ENCODE measurements at regions not wholly inside any gene's neighbourhood (a gene's known extent, or its start where the extent isn't known, plus 50 kb on each side); places are given as distances from the start of the nearest gene placed in this dataset.

DNA sequence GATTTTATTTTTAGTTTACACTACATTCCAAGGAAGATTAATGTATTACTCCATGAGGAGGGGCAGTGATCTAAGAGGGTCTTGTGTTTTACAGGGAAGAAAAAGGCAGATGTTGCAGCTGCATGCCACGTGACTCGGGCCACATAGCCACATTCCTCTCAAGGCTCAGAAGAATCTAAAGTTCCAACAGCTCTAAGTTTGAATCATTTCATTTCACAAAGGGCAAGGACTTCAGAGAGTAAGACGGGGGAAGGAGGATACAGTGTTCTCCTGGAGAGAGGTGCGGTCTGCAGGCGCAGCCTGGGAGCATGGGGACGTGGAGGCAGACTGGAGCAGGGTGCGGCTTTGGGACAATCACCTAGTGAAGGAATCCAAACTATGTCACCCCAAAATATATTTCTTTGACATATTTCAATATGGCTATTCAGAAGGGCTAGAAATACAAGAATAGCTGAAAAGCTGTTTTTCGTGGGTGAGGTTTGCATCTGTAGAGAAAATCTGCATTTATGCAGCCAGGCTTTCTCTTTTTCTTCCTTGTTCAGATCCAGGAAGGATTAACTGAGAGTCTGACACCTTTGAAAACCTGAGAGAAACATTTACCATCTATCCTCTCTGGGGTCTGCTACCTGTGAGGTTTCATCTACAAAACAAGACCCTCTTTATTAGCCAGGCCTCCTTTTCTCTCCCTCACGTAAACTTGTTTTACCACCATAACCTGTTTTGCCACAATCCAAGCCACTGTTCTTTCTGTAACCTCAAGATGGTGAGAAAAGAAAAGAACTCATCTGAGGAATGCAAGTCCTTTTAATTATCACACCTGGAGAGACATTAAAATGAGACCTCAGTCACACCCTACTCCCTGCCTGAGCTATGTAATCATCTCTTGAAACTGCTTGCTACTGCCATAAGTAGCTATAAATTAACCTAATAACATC, 165.1 kb upstream of the NDUFV2 start:
- TF ChIP-seq, protein P1, sequence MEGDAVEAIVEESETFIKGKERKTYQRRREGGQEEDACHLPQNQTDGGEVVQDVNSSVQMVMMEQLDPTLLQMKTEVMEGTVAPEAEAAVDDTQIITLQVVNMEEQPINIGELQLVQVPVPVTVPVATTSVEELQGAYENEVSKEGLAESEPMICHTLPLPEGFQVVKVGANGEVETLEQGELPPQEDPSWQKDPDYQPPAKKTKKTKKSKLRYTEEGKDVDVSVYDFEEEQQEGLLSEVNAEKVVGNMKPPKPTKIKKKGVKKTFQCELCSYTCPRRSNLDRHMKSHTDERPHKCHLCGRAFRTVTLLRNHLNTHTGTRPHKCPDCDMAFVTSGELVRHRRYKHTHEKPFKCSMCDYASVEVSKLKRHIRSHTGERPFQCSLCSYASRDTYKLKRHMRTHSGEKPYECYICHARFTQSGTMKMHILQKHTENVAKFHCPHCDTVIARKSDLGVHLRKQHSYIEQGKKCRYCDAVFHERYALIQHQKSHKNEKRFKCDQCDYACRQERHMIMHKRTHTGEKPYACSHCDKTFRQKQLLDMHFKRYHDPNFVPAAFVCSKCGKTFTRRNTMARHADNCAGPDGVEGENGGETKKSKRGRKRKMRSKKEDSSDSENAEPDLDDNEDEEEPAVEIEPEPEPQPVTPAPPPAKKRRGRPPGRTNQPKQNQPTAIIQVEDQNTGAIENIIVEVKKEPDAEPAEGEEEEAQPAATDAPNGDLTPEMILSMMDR (IDR thresholded peaks at IDR 0.05), result no peak
- Histone ChIP-seq H3K4me1 (ENCODE audit: insufficient read depth, low read length) (no peaks in the 10 kb centered on the region), H3K27me3 (ENCODE audit: control insufficient read depth in 1 of 2, insufficient read depth in 2 of 2, low read length in 2 of 2) (no peaks in the 10 kb centered on the region), H3K4me3 (ENCODE audit: low read length) (no peak overlapping the region), H3K27ac (ENCODE audit: low read depth in 1 of 2, low read length in 2 of 2) (no peak overlapping the region), H3K9me3 (ENCODE audit: control insufficient read depth in 1 of 2, insufficient read depth in 1 of 2, low read length in 2 of 2) (no peaks in the 10 kb centered on the region), H3K36me3 (ENCODE audit: insufficient read depth, low read length) (no peaks in the 10 kb centered on the region)
- Mint-ChIP-seq H3K27me3 (peaks cover 14% of the 10 kb centered on the region), H3K4me3 (no peak overlapping the region), H3K4me1 (ENCODE audit: low read depth) (no peaks in the 10 kb centered on the region), H3K36me3 (ENCODE audit: low read depth) (no peaks in the 10 kb centered on the region), H3K27ac (no peak overlapping the region), H3K9me3 (no peaks in the 10 kb centered on the region)
- POLR2A ChIA-PET, result no interaction called here
- DNase-seq (no peak), ATAC-seq (ENCODE audit: poor library complexity) (no peak)
- intact Hi-C loops (cut with DNase I, micrococcal nuclease), result no loop called here
- CTCF ChIA-PET, result no interaction called here

GRCh38 chr18:8938817-8939216, 163.7 kb upstream of the NDUFV2 start:
- no peaks in the 10 kb centered on the region for H3K9me3 Mint-ChIP-seq

DNA sequence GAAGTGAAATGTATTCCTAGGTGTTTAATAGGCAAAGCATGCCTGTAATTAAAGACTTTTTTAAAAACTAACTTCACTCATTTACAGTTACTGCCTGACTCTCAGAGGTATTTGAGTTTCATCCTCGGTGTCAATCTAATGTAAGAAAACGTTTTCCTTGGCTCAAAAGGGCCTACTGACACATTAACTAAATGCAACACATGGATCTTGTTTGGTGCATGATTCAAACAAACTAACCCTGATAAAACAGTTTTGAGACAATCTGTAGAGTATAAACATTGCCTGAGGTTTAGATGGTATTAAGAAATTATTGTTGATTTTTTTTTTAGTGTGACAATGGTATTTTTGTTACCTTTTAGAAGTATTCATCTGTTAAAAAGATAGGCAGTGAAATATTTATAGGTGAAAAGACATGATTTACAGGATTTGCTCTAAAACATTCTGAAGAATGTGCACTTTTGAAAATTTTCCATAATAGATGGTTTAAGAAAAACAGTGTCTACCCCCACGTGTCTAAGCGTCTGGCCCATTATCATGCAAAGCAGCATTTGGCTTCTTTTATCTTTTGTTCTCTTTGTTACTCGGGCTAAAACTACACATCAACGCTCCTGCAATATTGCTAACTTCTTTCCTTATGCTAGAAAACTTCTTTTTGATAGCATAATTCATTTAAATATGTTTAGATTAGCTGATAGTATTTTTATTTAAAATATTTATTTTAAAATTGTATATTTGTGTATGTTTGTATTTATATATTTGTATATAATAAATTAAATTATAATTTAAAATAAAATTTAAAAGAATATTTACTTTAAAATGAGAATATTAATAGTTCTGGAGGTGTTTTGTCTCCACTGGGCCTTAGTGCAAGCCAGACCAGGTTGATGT, 160.2 kb upstream of the NDUFV2 start:
- no peaks in the 10 kb centered on the region for H3K4me1 ChIP-seq (ENCODE audit: insufficient read depth, low read length)
- H3K27me3 Mint-ChIP-seq, result peaks cover 11% of the 10 kb centered on the region
- no peaks in the 10 kb centered on the region for H3K36me3 Mint-ChIP-seq (ENCODE audit: low read depth)
- no peak overlapping the region for H3K4me3 ChIP-seq (ENCODE audit: low read length)
- H3K27ac Mint-ChIP-seq, result no peak overlapping the region
- ChIA-PET CTCF (no interaction called here), POLR2A (no interaction called here)
- H3K4me3 Mint-ChIP-seq, result no peak overlapping the region
- TF ChIP-seq, protein P1 (IDR thresholded peaks at IDR 0.05), result no peak
- H3K27me3 ChIP-seq (ENCODE audit: control insufficient read depth in 1 of 2, insufficient read depth in 2 of 2, low read length in 2 of 2), result no peaks in the 10 kb centered on the region
- no peaks in the 10 kb centered on the region for H3K9me3 ChIP-seq (ENCODE audit: control insufficient read depth in 1 of 2, insufficient read depth in 1 of 2, low read length in 2 of 2)
- no peak overlapping the region for H3K27ac ChIP-seq (ENCODE audit: low read depth in 1 of 2, low read length in 2 of 2)
- no peaks in the 10 kb centered on the region for H3K4me1 Mint-ChIP-seq (ENCODE audit: low read depth)
- ATAC-seq (ENCODE audit: poor library complexity) (no peak), DNase-seq (no peak)
- no peaks in the 10 kb centered on the region for H3K9me3 Mint-ChIP-seq
- H3K36me3 ChIP-seq (ENCODE audit: insufficient read depth, low read length), result no peaks in the 10 kb centered on the region
- intact Hi-C loops (cut with DNase I, micrococcal nuclease), result no loop called here

More at GRCh38 chr18:8938817-8939216, 163.7 kb upstream of the NDUFV2 start:
- DNase-seq (no peak), ATAC-seq (ENCODE audit: poor library complexity) (no peak)
- Histone ChIP-seq H3K27me3 (ENCODE audit: control insufficient read depth in 1 of 2, insufficient read depth in 2 of 2, low read length in 2 of 2) (no peaks in the 10 kb centered on the region), H3K9me3 (ENCODE audit: control insufficient read depth in 1 of 2, insufficient read depth in 1 of 2, low read length in 2 of 2) (no peaks in the 10 kb centered on the region), H3K4me1 (ENCODE audit: insufficient read depth, low read length) (no peaks in the 10 kb centered on the region), H3K4me3 (ENCODE audit: low read length) (no peak overlapping the region), H3K27ac (ENCODE audit: low read depth in 1 of 2, low read length in 2 of 2) (no peak overlapping the region), H3K36me3 (ENCODE audit: insufficient read depth, low read length) (no peaks in the 10 kb centered on the region)
- intact Hi-C loops (cut with DNase I, micrococcal nuclease), result no loop called here
- Mint-ChIP-seq H3K27ac (no peak overlapping the region), H3K4me3 (no peak overlapping the region), H3K4me1 (ENCODE audit: low read depth) (no peaks in the 10 kb centered on the region), H3K27me3 (peaks cover 7% of the 10 kb centered on the region), H3K36me3 (ENCODE audit: low read depth) (no peaks in the 10 kb centered on the region)
- TF ChIP-seq, protein P1 (IDR thresholded peaks at IDR 0.05), result no peak
- ChIA-PET CTCF (no interaction called here), POLR2A (no interaction called here)
